GM18511 (cell line): ENCODE measurements at regions not wholly inside any gene's neighbourhood (a gene's known extent, or its start where the extent isn't known, plus 50 kb on each side); places are given as distances from the start of the nearest gene placed in this dataset.

ENCODE experiments used
- ATAC-seq: cut with Tn5 transposase; IDR thresholded peaks from one replicate; pipeline ENCODE4 v1.9.1; 2021; ENCODE audit warnings: mild to moderate bottlenecking, moderate library complexity; ENCODE audit not compliant: unreplicated experiment

DNA sequence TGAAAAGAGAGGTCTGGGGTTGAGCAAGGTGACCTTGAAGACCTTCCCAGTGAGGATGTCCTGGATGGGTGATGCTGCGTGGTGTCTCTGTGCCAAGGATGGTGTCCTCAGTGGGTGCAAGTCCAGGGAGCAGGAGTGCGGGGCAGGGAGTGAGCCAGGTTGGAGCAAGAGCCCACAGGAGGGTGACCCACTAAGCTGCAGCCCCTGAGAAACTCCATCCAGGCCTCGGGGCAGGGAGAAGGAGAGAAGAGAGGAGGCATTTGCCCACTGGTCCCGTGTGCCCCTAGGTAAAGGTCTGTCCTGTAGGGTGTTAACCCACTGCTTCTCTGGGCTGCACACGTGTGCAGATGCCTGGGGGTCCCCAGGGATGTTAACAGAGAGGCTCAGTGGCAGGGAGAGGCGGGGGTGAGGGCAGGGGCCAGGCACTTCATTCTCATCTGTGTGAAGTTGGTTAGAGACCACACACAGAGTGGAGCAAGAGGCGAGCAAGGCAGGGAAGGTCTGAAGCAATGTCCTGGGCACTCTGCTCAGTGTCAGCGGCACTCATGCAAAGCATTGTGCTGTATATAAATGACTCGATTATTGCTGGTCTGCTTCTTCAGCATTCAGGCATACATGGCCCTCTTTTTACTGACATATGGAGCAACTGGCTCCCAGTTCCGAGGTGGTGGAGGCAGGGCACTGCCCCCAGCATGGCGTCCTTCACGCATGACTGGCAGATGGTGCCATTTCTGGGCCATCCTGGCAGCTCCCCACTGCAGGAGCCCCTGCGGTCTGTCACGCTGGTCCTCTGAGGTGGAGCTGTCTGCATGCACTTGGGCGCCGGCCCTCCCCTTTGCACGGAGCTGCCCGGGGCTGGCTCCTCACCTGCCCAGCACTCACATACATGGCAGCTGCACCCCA, 117.2 kb upstream of the HS6ST1 start:
- no peak for ATAC-seq

DNA sequence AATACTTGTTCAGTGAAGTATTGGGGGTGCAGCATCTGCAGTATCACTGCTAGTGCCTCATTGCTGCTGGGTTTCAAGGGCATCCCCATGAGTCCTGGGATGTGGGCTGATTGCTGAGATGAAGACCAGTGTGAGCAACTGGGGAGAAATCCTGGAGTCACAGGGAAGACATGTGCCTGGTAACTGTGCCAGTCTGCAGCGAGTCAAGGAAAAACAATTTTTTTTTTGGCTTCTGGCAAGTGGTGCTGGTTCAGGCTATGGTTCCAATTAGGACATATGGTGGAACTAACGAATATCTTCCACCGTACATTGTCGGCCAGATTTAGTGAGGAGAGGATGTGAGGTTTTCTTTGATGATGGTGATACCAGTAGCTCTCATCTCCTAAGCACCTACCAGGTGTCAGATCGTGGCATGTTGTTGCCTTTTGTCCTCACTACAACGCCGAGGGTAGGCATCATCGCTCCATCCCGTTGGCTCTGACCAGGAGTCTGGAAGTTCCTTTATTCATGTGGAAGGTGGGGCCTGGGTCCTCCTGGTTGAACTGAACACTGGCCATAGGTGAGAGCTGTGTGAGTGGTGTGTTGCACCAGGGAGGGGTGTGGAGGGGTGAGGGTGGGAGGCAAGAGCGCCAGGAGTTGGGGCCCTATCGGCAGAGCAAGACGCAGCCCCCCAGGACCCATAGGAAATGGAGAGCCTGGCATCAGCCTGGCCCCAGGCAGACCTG, 118.0 kb upstream of the HS6ST1 start:
- ATAC-seq: no peak

GRCh38 chr2:128437204-128437565, 118.5 kb upstream of the HS6ST1 start:
- no peak for ATAC-seq

- no peak for ATAC-seq
Observed at GRCh38 chr2:128438091-128438490, 119.4 kb upstream of the HS6ST1 start.

GRCh38 chr2:128438586-128438985, 119.9 kb upstream of the HS6ST1 start:
- no peak for ATAC-seq

DNA sequence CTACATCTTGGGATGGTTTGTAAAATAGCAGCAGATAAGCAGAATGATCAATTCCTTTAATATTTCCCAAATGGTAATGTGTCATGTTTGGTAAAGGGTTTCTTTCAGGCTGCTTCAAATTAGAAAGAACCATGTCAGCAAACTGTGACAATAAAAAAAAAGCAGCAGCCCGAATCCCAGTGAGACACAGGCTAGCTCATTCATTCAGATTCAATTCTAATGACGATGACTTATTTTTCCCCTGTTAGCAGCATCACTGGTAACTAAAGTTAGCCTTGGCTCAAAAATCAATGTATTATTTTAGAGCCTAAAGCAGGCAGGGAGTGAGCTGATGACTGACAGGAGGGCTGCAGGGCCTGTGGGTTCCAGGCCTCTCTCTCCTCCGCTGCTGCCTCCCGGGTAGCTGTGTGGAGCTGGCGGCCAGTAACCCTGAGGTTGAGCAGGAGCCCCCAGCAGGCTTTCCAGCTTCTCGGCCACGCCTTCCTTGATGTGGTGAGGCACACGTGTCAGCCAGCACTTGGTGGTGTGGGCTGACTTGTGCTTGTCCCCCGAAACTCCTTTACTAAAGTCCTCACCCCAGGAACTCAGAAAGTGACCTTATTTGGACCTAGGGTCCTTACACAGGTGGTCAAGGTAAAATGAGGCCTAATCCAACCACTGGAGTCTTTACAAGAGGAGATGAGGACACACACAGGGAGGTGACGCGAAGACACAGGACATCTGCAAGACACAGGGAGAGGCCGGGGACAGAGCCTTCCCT, 120.5 kb upstream of the HS6ST1 start:
- ATAC-seq: no peak

DNA sequence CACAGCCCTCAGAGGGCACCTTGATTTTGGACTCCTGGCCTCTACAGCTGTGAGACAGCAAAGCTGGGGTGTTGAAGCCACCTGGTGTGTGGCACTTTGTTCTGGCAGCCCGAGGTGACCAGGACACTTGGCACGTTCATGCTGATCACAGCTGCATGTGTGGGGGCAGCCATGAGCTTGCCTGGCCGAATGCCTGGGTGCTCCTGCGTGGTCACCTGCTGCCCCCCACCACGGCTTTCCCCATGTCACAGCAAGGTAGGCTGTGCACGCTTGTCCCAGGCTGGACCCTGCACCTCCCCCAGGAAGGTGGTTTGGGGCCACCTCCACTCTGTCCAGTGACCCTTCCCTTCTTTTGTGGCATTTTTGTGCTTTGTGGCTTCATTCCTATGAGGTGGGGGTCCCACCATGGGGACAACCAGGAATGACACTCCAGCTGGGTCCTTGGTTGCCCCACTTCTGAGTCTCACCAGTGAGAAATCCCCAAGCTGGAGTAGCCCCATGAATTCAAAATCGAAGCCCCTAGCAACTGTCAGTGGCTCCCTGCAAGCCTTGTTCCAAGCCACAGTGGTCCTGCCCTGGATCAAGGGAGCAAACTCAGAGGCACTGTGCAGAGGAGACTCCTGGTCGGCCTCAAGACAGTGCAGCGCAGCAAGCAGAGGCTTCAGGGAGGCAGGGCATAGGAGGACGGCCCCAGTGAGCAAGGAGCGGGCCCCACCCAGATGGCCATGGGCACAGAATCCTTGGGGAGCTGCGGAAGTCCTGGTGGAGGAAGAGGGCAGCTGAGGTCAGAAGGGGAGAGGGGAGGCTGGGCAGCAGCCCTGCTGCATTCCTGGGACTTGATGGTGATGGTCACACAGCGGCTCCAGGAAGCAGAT, 121.4 kb upstream of the HS6ST1 start:
- no peak for ATAC-seq

DNA sequence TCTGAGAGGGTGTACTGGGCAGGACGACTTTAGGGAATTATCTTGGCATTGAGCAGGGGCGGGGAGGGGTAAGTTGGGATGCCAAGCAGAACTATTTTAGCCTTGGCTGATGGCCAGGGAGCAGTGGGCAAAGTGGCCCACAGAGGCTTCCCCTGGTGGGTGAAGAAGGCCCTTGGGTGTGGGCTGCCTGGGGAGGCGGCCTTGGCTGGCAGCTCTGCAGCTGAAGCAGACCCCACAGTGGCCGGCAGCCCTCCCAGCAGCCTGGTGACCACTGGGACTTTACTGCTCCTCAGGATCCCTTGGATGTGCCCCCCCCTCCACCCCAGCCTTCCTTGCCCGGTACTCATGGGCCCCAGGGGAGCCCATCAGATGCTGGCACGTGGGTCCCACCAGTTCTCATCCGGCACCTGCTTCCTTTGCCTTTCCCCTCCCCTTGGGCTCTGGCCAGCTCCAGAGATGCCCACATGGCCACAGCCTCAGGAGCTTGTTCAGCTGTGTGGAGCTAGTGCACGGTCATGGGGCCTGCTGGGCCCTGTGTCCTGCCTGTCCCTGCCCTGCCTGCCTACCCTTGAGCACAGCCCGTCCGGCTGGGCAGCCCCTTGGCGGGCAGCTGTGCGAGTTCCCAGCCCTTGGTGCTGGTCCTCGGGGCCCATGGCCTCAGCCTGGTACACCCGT, 122.1 kb upstream of the HS6ST1 start:
- ATAC-seq: no peak

DNA sequence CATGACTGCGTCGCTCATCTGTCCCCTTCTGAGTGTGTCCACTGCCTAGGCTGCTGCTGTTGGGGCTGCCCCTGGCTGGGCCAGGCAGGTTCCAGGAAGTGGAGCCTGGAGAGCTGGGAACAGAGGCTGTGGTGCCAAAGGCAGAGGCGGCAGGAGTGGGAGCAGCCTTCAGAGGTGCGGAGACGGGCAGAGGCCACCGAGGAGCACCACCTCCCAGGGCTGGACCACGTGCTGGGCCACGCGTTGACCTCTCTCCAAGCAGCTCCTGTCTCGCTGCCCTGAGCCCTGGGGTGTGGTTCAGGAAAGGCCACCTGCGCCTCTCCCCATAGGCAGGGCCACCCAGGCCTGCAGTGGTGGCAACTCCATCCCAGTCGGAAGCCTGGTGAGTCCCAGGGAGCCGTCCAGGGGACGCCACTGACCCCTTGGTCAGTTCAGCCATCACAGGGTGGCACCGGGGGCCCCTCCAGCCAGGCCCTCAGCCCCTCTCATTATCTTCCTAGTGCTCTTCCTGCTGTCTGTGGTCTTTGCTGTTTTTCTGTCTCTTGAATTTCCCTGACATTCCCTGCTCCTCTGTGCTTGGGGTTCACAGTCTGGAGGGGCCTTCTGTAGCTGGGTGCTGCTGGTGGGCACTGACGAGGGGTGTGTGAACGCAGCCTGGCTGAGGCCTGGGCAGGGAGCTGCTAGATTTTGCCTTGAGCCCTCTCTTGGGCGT, 122.8 kb upstream of the HS6ST1 start:
- no peak for ATAC-seq

DNA sequence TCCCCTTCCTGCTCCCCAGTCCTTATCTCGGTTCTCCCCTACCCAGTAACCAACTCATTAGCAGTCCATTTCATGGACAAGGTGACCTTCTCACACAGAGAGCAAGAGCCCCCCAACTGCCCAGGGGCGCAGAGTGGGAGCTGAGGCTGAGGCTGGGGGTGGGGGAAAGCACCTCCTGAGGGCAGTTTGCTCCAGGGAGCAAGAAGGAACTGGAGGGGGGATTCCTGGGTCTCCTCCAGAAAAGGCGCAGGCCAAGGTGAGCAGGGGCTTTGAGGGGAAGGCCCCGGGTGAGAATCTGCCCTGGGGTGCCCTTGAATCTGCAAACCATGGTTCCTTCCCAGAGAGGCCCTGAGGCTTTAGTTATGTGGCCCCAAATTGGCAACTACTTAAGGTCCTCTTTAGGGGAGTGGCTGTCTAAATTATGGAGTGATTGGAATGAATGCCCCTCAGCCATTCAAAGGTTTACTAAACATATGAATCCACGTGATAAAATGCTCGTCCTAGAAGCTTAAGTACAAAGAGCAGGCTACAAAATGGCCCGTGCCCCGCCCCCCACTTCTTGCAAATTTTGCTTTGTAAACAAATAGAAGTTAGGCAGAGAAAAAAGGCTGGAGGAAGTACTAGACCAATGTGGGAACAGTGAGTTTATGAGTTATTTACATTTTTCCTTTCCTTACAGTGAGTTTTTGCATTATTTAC, 123.5 kb upstream of the HS6ST1 start:
- no peak for ATAC-seq

- ATAC-seq: no peak
Observed at GRCh38 chr2:128442891-128443302, 124.2 kb upstream of the HS6ST1 start.

GRCh38 chr2:128444121-128444771, 125.6 kb upstream of the HS6ST1 start:
- ATAC-seq: no peak

DNA sequence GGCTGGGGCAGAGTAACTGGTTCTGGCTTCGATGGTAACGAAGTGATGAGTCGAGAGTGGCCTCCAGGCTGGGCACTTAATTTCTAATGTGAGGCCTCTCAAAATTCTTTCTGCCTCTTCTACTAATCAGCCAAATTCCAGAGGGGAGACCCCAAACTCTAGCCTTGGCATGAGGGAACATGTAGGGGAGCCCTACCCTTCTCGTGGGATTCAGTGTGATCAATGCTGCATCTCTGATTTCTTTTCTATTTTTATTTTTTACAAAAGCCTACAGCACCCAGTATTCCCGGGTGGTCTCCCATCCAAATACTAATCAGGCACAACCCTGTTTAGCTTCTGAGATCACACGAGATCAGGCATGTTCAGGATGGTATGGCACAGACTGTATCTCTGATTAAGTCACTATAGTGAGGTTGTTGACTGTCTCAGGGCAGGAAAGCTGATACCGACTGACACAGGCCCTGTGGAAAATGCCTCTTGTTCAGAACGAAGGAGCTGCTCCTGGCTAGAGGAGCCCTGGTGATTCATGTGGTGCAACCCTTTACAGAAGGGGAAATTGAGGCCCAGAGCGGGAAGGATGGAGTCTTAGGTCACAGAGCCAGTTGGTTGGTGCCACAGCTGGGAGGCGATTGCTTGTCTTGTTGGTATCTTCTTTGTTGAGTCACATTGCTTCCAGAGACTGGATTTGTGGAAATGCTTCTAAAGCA, 126.3 kb upstream of the HS6ST1 start:
- ATAC-seq: no peak

DNA sequence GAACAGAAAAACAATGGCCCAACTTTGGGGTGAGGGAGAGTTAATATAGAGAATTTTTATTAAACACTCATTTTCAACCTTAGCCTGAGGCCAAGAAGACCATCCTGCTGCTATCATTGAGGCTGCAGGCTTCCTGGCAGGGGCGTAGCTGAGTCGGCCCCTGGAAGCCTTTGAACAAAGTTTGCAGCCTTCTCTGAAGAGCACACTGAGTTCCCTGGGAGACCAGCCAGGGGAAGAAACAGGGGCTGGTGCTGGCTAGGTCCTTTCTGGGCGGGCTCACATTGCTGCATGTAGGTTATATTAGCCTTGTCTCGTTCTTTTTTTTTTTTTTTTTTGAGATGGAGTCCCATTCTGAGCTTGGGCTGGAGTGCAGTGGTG, 126.8 kb upstream of the HS6ST1 start:
- ATAC-seq: no peak

GRCh38 chr2:128446049-128446873, 127.6 kb upstream of the HS6ST1 start:
- no peak for ATAC-seq

- no peak for ATAC-seq
Observed at GRCh38 chr2:128446874-128447537, 128.3 kb upstream of the HS6ST1 start.
